ENCODE measurements at regions not wholly inside any gene's neighbourhood (a gene's known extent, or its start where the extent isn't known, plus 50 kb on each side); places are given as distances from the start of the nearest gene placed in this dataset.

- no peaks in the 10 kb centered on the region for H3K79me2 ChIP-seq (ENCODE audit: insufficient read depth, low read depth, low read length)
- intact Hi-C loops (cut with micrococcal nuclease; ENCODE audit: unreplicated experiment) = no loop called here
- no peak overlapping the region for H3K27ac ChIP-seq (ENCODE audit: low read depth, low read length, poor library complexity, severe bottlenecking)
- H2AFZ ChIP-seq (ENCODE audit: low read length) = no peak overlapping the region
- no TSS peak for BruUV-seq (replicated peaks)
- no peaks in the 10 kb centered on the region for H3K9me3 ChIP-seq (ENCODE audit: low read length)
- no peak overlapping the region for H3K4me3 ChIP-seq (ENCODE audit: low read depth, low read length, poor library complexity, severe bottlenecking)
- ChIA-PET CTCF (ENCODE audit: unreplicated experiment) (no interaction called here), POLR2A (no interaction called here)
- no peaks in the 10 kb centered on the region for H4K20me1 ChIP-seq (ENCODE audit: insufficient read depth, low read length)
- no peak for TF ChIP-seq CTCF (conservative IDR thresholded peaks at IDR 0.05; ENCODE audit: low read length)
- no peak for TF ChIP-seq EZH2phosphoT487 (IDR thresholded peaks at IDR 0.05; ENCODE audit: borderline replicate concordance, low read depth, low read length)
- H3K4me2 ChIP-seq (ENCODE audit: low read length) = no peak overlapping the region
- no peaks in the 10 kb centered on the region for H3K4me1 ChIP-seq (ENCODE audit: insufficient read depth, low read length, poor library complexity, severe bottlenecking)
- no peaks in the 10 kb centered on the region for H3K9me2 ChIP-seq (ENCODE audit: insufficient read depth, low read length)
- no peak for DNase-seq (ENCODE audit: low spot score)
- no peaks in the 10 kb centered on the region for H3K36me3 ChIP-seq (ENCODE audit: insufficient read depth, low read length)
Measured at GRCh38 chr12:126349383-126349782, 1284.1 kb downstream of the AACS start.

GRCh38 chr12:126353604-126354003 is 1288.4 kb downstream of the AACS start:
- BruUV-seq (replicated peaks) = no TSS peak
- Histone ChIP-seq H2AFZ (ENCODE audit: low read length) (no peak overlapping the region), H3K4me2 (ENCODE audit: low read length) (no peak overlapping the region), H3K4me1 (ENCODE audit: insufficient read depth, low read length, poor library complexity, severe bottlenecking) (no peaks in the 10 kb centered on the region), H3K9me3 (ENCODE audit: low read length) (no peaks in the 10 kb centered on the region), H3K79me2 (ENCODE audit: insufficient read depth, low read depth, low read length) (no peaks in the 10 kb centered on the region), H3K36me3 (ENCODE audit: insufficient read depth, low read length) (no peaks in the 10 kb centered on the region), H3K4me3 (ENCODE audit: low read depth, low read length, poor library complexity, severe bottlenecking) (no peak overlapping the region), H4K20me1 (ENCODE audit: insufficient read depth, low read length) (no peaks in the 10 kb centered on the region), H3K9me2 (ENCODE audit: insufficient read depth, low read length) (no peaks in the 10 kb centered on the region), H3K27ac (ENCODE audit: low read depth, low read length, poor library complexity, severe bottlenecking) (no peak overlapping the region)
- ChIA-PET POLR2A (no interaction called here), CTCF (ENCODE audit: unreplicated experiment) (no interaction called here)
- intact Hi-C loops (cut with micrococcal nuclease; ENCODE audit: unreplicated experiment) = no loop called here
- TF ChIP-seq EZH2phosphoT487 (IDR thresholded peaks at IDR 0.05; ENCODE audit: borderline replicate concordance, low read depth, low read length) (no peak), CTCF (conservative IDR thresholded peaks at IDR 0.05; ENCODE audit: low read length) (no peak)
- no peak for DNase-seq (ENCODE audit: low spot score)

- Histone ChIP-seq H3K36me3 (ENCODE audit: insufficient read depth, low read length) (no peaks in the 10 kb centered on the region), H3K79me2 (ENCODE audit: insufficient read depth, low read depth, low read length) (no peaks in the 10 kb centered on the region), H3K4me2 (ENCODE audit: low read length) (no peak overlapping the region), H3K9me3 (ENCODE audit: low read length) (no peaks in the 10 kb centered on the region), H3K4me1 (ENCODE audit: insufficient read depth, low read length, poor library complexity, severe bottlenecking) (no peaks in the 10 kb centered on the region), H2AFZ (ENCODE audit: low read length) (no peak overlapping the region), H4K20me1 (ENCODE audit: insufficient read depth, low read length) (no peaks in the 10 kb centered on the region), H3K9me2 (ENCODE audit: insufficient read depth, low read length) (no peaks in the 10 kb centered on the region), H3K4me3 (ENCODE audit: low read depth, low read length, poor library complexity, severe bottlenecking) (no peak overlapping the region), H3K27ac (ENCODE audit: low read depth, low read length, poor library complexity, severe bottlenecking) (no peak overlapping the region)
- BruUV-seq (replicated peaks) = no TSS peak
- DNase-seq (ENCODE audit: low spot score) = no peak
- no peak for TF ChIP-seq EZH2phosphoT487 (IDR thresholded peaks at IDR 0.05; ENCODE audit: borderline replicate concordance, low read depth, low read length)
- no peak for TF ChIP-seq CTCF (conservative IDR thresholded peaks at IDR 0.05; ENCODE audit: low read length)
- POLR2A ChIA-PET = interaction anchor here (0.5 kb wide), 1 partner anchor 1076 kb away, joined by 3 read pairs; no protein-coding TSS in a partner anchor
- intact Hi-C loops (cut with micrococcal nuclease; ENCODE audit: unreplicated experiment) = no loop called here
- CTCF ChIA-PET (ENCODE audit: unreplicated experiment) = no interaction called here
Measured at GRCh38 chr12:126354633-126355032, 1289.4 kb downstream of the AACS start.
